B cell (primary cell): ENCODE measurements at regions not wholly inside any gene's neighbourhood (a gene's known extent, or its start where the extent isn't known, plus 50 kb on each side); places are given as distances from the start of the nearest gene placed in this dataset.
"Not testable (repeated sequence)": the region's sequence is repeated elsewhere in the genome, so short reads cannot be mapped to it uniquely, and the experiment has no call there.

ENCODE experiments used
- ATAC-seq: fragments of 200-7000 bp; cut with Tn5 transposase; one replicate; pipeline ENCODE4 v1.10.0; 2021; ENCODE audit warnings: low read depth, mild to moderate bottlenecking, moderate number of reproducible peaks, moderate library complexity
- CTCF ChIA-PET: fragments of 350-600 bp; sonication (Branson Sonifier 250); formaldehyde crosslinking; loops from one replicate; lab custom pipeline; 2021; ENCODE audit warnings: antibody characterized with exemption, inconsistent platforms; lab: Charles Lee
- POLR2A ChIA-PET: fragments of 350-600 bp; sonication (Branson Sonifier 250); formaldehyde crosslinking; loops from one replicate; lab custom pipeline; 2021; ENCODE audit warnings: antibody characterized with exemption; lab: Charles Lee
- DNase-seq: peaks from one replicate; pipeline ENCODE4 v3.0.0; 2013
- H2AFZ ChIP-seq: 2 replicates; pipeline ENCODE4 v1.6.1; 2012; ENCODE audit warnings: mild to moderate bottlenecking, low read depth, low read length; ENCODE audit not compliant: insufficient read depth, poor library complexity, severe bottlenecking
- H3K27ac ChIP-seq, 2 donors: 1 replicate in 1 of 2; 2 replicates in 1 of 2; pipeline ENCODE4 v1.5.1; 2012 to 2013; ENCODE audit warnings: low read length in 2 of 2, mild to moderate bottlenecking in 2 of 2, moderate library complexity in 1 of 2
- H3K27me3 ChIP-seq, 4 experiments: fragments of 200-600 bp in 1 of 4; sonication (generic) in 1 of 4; replicated peaks in 1 of 4; 1 replicate in 2 of 4; 2 replicates in 2 of 4; pipeline versions ENCODE4 v1.6.1 to v1.7.0; 2013 to 2016; ENCODE audit warnings: low read length in 3 of 4, mild to moderate bottlenecking in 2 of 4, mixed read lengths in 1 of 4, moderate library complexity in 1 of 4; ENCODE audit not compliant: insufficient read depth in 4 of 4, control insufficient read depth in 3 of 4; ENCODE audit errors: control extremely low read depth in 1 of 4
- H3K36me3 ChIP-seq, 2 experiments: replicated peaks in 1 of 2; 1 replicate in 1 of 2; 2 replicates in 1 of 2; pipeline versions ENCODE4 v1.6.1 to v1.7.1; 2013; ENCODE audit warnings: low read length in 1 of 2; ENCODE audit not compliant: insufficient read depth in 2 of 2, control insufficient read depth in 1 of 2; ENCODE audit errors: control extremely low read depth in 1 of 2, extremely low read depth in 1 of 2
- H3K4me1 ChIP-seq, 2 donors: fragments of 200-600 bp in 1 of 2; sonication (generic) in 1 of 2; 1 replicate in 1 of 2; 2 replicates in 1 of 2; pipeline versions ENCODE4 v1.5.1 to v1.6.1; 2013 to 2017; ENCODE audit warnings: low read length in 2 of 2; ENCODE audit not compliant: control insufficient read depth in 2 of 2, insufficient read depth in 2 of 2
- H3K4me2 ChIP-seq: replicated peaks from 2 replicates; pipeline ENCODE3; 2012; ENCODE audit warnings: mild to moderate bottlenecking, low read depth, low read length; ENCODE audit not compliant: poor library complexity, severe bottlenecking
- H3K4me3 ChIP-seq, 5 experiments: fragments of 200-600 bp in 1 of 5; sonication (generic) in 1 of 5; 1 replicate in 3 of 5; 2 replicates in 2 of 5; pipeline versions ENCODE4 v1.5.1 to v1.7.0; 2011 to 2016; ENCODE audit warnings: low read length in 4 of 5, mild to moderate bottlenecking in 4 of 5, low read depth in 2 of 5, control low read depth in 1 of 5, moderate library complexity in 1 of 5; ENCODE audit not compliant: insufficient read depth in 1 of 5; ENCODE audit errors: control extremely low read depth in 1 of 5, extremely low read depth in 1 of 5
- H3K79me2 ChIP-seq: fragments of 200-600 bp; sonication (generic); one replicate; pipeline ENCODE4 v1.6.0; 2016; ENCODE audit warnings: low read length; ENCODE audit not compliant: control insufficient read depth, insufficient read depth
- H3K9ac ChIP-seq: fragments of 200-600 bp; sonication (generic); 2 replicates; pipeline ENCODE4 v1.6.1; 2017; ENCODE audit warnings: mild to moderate bottlenecking, low read length, moderate library complexity
- H3K9me3 ChIP-seq, 3 donors: one replicate each; pipeline versions ENCODE4 v1.6.1 to v1.7.1; 2013; ENCODE audit warnings: low read length in 2 of 3; ENCODE audit not compliant: control insufficient read depth in 2 of 3, insufficient read depth in 1 of 3; ENCODE audit errors: control extremely low read depth in 1 of 3
- H4K20me1 ChIP-seq: 2 replicates; pipeline ENCODE4 v1.6.0; 2012; ENCODE audit warnings: mild to moderate bottlenecking, low read length; ENCODE audit not compliant: insufficient read depth, control insufficient read depth, poor library complexity, severe bottlenecking
- H3K27ac Mint-ChIP-seq: one replicate; pipeline ENCODE4 v1.8.0; 2021; ENCODE audit warnings: mixed read lengths
- H3K27me3 Mint-ChIP-seq: one replicate; pipeline ENCODE4 v1.8.0; 2021; ENCODE audit warnings: mixed read lengths
- H3K4me1 Mint-ChIP-seq: one replicate; pipeline ENCODE4 v1.8.0; 2021; ENCODE audit warnings: mixed read lengths
- H3K4me3 Mint-ChIP-seq: one replicate; pipeline ENCODE4 v1.8.0; 2021; ENCODE audit warnings: mixed read lengths
- H3K9me3 Mint-ChIP-seq: one replicate; pipeline ENCODE4 v1.8.0; 2022; ENCODE audit warnings: mixed read lengths; ENCODE audit not compliant: insufficient read depth
- CTCF ChIP-seq: fragments of 200-600 bp; IDR thresholded peaks from one replicate; pipeline ENCODE4 v1.8.0; 2022; ENCODE audit warnings: antibody characterized with exemption, mild to moderate bottlenecking
- EZH2 ChIP-seq: IDR thresholded peaks from 2 replicates; pipeline ENCODE4 v1.6.1; 2012; ENCODE audit warnings: borderline replicate concordance, low read depth, mild to moderate bottlenecking, moderate library complexity, low read length; ENCODE audit not compliant: insufficient read depth, poor library complexity, severe bottlenecking
- WGBS: methylation state at CpG from one replicate; pipeline ENCODE4 v1.1.5; 2013; ENCODE audit warnings: missing lambda C conversion rate; ENCODE audit not compliant: insufficient coverage; 5-methylcytosine and 5-hydroxymethylcytosine counted together
- intact Hi-C: fragments of 100-400 bp; cut with micrococcal nuclease; formaldehyde crosslinking; loops from one replicate; pipeline ENCODE4 v1.10.0; 2022

DNA sequence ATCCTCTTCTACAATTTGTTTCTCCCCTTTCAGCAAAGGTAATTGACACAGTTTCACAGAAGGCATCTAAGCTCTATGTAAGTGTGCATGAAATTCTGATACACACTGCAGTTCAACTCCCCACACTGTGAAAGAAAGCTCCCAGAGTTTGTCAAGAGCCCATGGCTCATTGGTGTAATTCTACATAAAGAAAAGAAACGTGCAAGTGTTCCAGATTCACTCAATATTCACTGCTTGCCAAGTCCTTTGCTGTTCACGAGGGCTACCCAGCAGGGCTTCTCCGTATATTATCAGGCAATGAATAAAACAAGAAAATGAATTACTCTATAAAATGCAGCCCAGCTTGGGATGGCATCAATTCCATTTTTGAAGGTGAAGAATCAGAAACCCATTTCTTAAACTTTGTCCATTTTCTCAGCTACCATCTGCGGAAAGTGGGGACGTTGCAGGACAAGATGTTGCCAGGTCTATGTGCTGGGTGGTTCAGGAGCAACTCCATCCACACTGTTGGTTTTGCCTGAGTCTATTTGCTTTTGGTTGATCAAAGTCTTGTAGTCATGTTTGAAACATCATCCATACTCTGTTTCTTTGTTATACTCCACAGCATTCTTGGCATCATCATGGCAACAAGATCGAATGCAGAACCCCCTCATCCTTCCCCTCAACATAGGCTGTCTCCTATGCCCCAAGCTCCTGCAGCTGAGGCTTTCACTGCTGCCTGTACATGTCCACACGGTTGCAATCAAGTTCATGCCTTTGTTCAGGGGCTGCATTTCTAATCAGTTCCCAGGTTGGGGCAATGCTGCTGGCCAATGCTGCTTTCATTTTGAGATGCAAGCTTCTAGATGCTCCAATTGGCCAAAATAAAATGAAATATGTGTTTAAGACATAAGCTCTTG is 301.8 kb downstream of the MED10 start:
- H3K4me1 Mint-ChIP-seq: no peaks in the 10 kb centered on the region
- intact Hi-C loops: no loop called here
- POLR2A ChIA-PET: no interaction called here

DNA sequence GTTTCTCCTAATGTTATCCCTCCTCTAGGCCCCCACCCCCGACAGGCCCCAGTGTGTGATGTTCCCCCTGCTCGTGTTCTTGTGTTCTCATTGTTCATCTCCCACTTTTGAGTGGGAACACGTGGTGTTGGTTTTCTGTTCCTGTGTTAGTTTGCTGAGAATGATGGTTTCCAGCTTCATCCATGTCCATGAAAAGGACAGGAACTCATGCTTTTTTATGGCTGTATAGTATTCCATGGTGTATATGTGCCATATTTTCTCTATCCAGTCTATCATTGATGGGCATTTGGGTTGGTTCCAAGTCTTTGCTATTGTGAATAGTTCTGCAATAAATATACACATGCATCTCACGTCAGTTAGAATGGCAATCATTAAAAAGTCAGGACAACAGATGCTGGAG is 305.9 kb downstream of the MED10 start:
- H3K27me3 Mint-ChIP-seq: peaks cover 20% of the 10 kb centered on the region

More for the DNA sequence above, 301.8 kb downstream of the MED10 start:
- H4K20me1 ChIP-seq: no peaks in the 10 kb centered on the region
- no peak overlapping the region for H3K27ac Mint-ChIP-seq
- H2AFZ ChIP-seq: no peak overlapping the region
- H3K27me3 ChIP-seq: no peaks in the 10 kb centered on the region
- no peak overlapping the region for H3K4me3 ChIP-seq
- H3K4me2 ChIP-seq: no peak overlapping the region
- no peak overlapping the region for H3K9ac ChIP-seq
- no peaks in the 10 kb centered on the region for H3K36me3 ChIP-seq
- no peak for DNase-seq
- H3K9me3 Mint-ChIP-seq: peaks cover 7% of the 10 kb centered on the region
- peaks cover 20% of the 10 kb centered on the region for H3K27me3 Mint-ChIP-seq
- no peak overlapping the region for H3K4me3 Mint-ChIP-seq
- no peaks in the 10 kb centered on the region for H3K4me1 ChIP-seq
- ATAC-seq: no peak
- no peaks in the 10 kb centered on the region for H3K79me2 ChIP-seq
- H3K27ac ChIP-seq: no peak overlapping the region
- CTCF ChIA-PET: no interaction called here
- TF ChIP-seq CTCF (no peak), EZH2 (no peak)
- H3K9me3 ChIP-seq: no peaks in the 10 kb centered on the region
- WGBS: 68% methylated on average over 3 of the region's 7 CpGs

More for the DNA sequence above, 305.9 kb downstream of the MED10 start:
- H3K27me3 ChIP-seq, H4K20me1 ChIP-seq, H3K4me1 Mint-ChIP-seq, H3K9me3 ChIP-seq, H3K79me2 ChIP-seq, intact Hi-C loops, H3K36me3 ChIP-seq, H2AFZ ChIP-seq, H3K4me1 ChIP-seq, DNase-seq, H3K4me2 ChIP-seq, CTCF ChIA-PET, H3K9me3 Mint-ChIP-seq, H3K9ac ChIP-seq, POLR2A ChIA-PET, ATAC-seq, H3K4me3 Mint-ChIP-seq, H3K27ac ChIP-seq, H3K27ac Mint-ChIP-seq, H3K4me3 ChIP-seq: not testable (repeated sequence)
- no CpG with 5 or more reads among the region's 4 CpGs for WGBS
